ENCODE measurements at regions not wholly inside any gene's neighbourhood (a gene's known extent, or its start where the extent isn't known, plus 50 kb on each side); places are given as distances from the start of the nearest gene placed in this dataset.

GRCh38 chr3:117254985-117255384 lies 545.4 kb downstream of the TUSC7 start:
- DNase-seq (ENCODE audit: low spot score) = no peak

GRCh38 chr3:117255736-117256135 lies 546.2 kb downstream of the TUSC7 start:
- no peak for DNase-seq (ENCODE audit: low spot score)

- DNase-seq (ENCODE audit: low spot score) = no peak
Observed at GRCh38 chr3:117261983-117262421, 552.4 kb downstream of the TUSC7 start.

GRCh38 chr3:117263270-117263669 lies 553.7 kb downstream of the TUSC7 start:
- no peak for DNase-seq (ENCODE audit: low spot score)

- no peak for DNase-seq (ENCODE audit: low spot score)
Observed at GRCh38 chr3:117263745-117264144, 554.2 kb downstream of the TUSC7 start.

- DNase-seq (ENCODE audit: low spot score) = no peak
Observed at GRCh38 chr3:117264204-117264994, 554.8 kb downstream of the TUSC7 start.

- no peak for DNase-seq (ENCODE audit: low spot score)
Observed at GRCh38 chr3:117266806-117267205, 557.2 kb downstream of the TUSC7 start.

- no peak for DNase-seq (ENCODE audit: low spot score)
Observed at GRCh38 chr3:117268318-117268717, 558.7 kb downstream of the TUSC7 start.

- DNase-seq (ENCODE audit: low spot score) = no peak
Observed at GRCh38 chr3:117272274-117272673, 562.7 kb downstream of the TUSC7 start.

GRCh38 chr3:117272876-117273523 lies 563.4 kb downstream of the TUSC7 start:
- DNase-seq (ENCODE audit: low spot score) = no peak

GRCh38 chr3:117277816-117278215 lies 568.2 kb downstream of the TUSC7 start:
- DNase-seq (ENCODE audit: low spot score) = no peak

- no peak for DNase-seq (ENCODE audit: low spot score)
Observed at GRCh38 chr3:117278424-117279190, 569.0 kb downstream of the TUSC7 start.

- no peak for DNase-seq (ENCODE audit: low spot score)
Observed at GRCh38 chr3:117281371-117281770, 571.8 kb downstream of the TUSC7 start.

GRCh38 chr3:117282566-117282965 lies 573.0 kb downstream of the TUSC7 start:
- no peak for DNase-seq (ENCODE audit: low spot score)

GRCh38 chr3:117285737-117286136 lies 576.2 kb downstream of the TUSC7 start:
- DNase-seq (ENCODE audit: low spot score) = no peak

GRCh38 chr3:117286488-117286887 lies 576.9 kb downstream of the TUSC7 start:
- DNase-seq (ENCODE audit: low spot score) = no peak

- no peak for DNase-seq (ENCODE audit: low spot score)
Observed at GRCh38 chr3:117287602-117288001, 578.0 kb downstream of the TUSC7 start.

- DNase-seq (ENCODE audit: low spot score) = no peak
Observed at GRCh38 chr3:117291476-117291875, 581.9 kb downstream of the TUSC7 start.

GRCh38 chr3:117297065-117297464 lies 587.5 kb downstream of the TUSC7 start:
- DNase-seq (ENCODE audit: low spot score) = no peak

- DNase-seq (ENCODE audit: low spot score) = no peak
Observed at GRCh38 chr3:117297541-117297940, 588.0 kb downstream of the TUSC7 start.

- no peak for DNase-seq (ENCODE audit: low spot score)
Observed at GRCh38 chr3:117298273-117298672, 588.7 kb downstream of the TUSC7 start.

GRCh38 chr3:117302428-117302827 lies 592.8 kb downstream of the TUSC7 start:
- no peak for DNase-seq (ENCODE audit: low spot score)

GRCh38 chr3:117303443-117303842 lies 593.9 kb downstream of the TUSC7 start:
- DNase-seq (ENCODE audit: low spot score) = no peak

Data from ecto neural progenitor cell (in vitro differentiated cells).